ENCODE measurements at regions not wholly inside any gene's neighbourhood (a gene's known extent, or its start where the extent isn't known, plus 50 kb on each side); places are given as distances from the start of the nearest gene placed in this dataset.

DNA sequence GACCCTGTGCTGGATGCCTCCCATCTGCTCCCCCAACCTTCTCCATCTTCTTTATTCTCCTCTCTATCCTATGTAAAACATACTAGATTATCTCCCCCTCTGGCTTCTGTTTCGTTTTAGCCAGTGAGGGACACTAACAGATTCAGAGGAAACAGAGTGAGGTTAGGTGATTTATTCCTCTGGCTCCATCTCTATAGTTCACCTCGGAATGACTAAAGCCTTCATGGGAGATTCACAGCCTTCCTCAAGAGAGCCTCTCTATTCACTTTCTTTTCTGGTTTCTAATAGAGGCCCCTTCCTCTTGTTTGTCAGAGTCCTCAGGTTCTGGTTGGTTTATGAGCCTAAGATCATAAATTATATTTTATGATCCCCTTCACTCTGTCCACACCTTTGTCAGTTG, 633.1 kb upstream of the TYRP1 start:
- H4K20me1 ChIP-seq (ENCODE audit: insufficient read depth, low read length) = no peaks in the 10 kb centered on the region
- H3K9me2 ChIP-seq (ENCODE audit: insufficient read depth, low read length) = no peaks in the 10 kb centered on the region
- no peaks in the 10 kb centered on the region for H3K36me3 ChIP-seq (ENCODE audit: insufficient read depth, low read length)
- DNase-seq (ENCODE audit: low spot score) = no peak
- TF ChIP-seq, protein P1, sequence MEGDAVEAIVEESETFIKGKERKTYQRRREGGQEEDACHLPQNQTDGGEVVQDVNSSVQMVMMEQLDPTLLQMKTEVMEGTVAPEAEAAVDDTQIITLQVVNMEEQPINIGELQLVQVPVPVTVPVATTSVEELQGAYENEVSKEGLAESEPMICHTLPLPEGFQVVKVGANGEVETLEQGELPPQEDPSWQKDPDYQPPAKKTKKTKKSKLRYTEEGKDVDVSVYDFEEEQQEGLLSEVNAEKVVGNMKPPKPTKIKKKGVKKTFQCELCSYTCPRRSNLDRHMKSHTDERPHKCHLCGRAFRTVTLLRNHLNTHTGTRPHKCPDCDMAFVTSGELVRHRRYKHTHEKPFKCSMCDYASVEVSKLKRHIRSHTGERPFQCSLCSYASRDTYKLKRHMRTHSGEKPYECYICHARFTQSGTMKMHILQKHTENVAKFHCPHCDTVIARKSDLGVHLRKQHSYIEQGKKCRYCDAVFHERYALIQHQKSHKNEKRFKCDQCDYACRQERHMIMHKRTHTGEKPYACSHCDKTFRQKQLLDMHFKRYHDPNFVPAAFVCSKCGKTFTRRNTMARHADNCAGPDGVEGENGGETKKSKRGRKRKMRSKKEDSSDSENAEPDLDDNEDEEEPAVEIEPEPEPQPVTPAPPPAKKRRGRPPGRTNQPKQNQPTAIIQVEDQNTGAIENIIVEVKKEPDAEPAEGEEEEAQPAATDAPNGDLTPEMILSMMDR (conservative IDR thresholded peaks at IDR 0.05; ENCODE audit: low read length) = no peak
- TF ChIP-seq EZH2phosphoT487 (IDR thresholded peaks at IDR 0.05; ENCODE audit: borderline replicate concordance, low read depth, low read length) = no peak
- no peak overlapping the region for H3K4me3 ChIP-seq (ENCODE audit: low read depth, low read length, poor library complexity, severe bottlenecking)
- no peak overlapping the region for H3K27ac ChIP-seq (ENCODE audit: low read depth, low read length, poor library complexity, severe bottlenecking)
- POLR2A ChIA-PET = no interaction called here
- no peaks in the 10 kb centered on the region for H3K4me1 ChIP-seq (ENCODE audit: insufficient read depth, low read length, poor library complexity, severe bottlenecking)
- no peak overlapping the region for H2AFZ ChIP-seq (ENCODE audit: low read length)
- intact Hi-C loops (cut with micrococcal nuclease; ENCODE audit: unreplicated experiment) = no loop called here
- H3K4me2 ChIP-seq (ENCODE audit: low read length) = no peak overlapping the region
- no peaks in the 10 kb centered on the region for H3K9me3 ChIP-seq (ENCODE audit: low read length)
- CTCF ChIA-PET (ENCODE audit: unreplicated experiment) = no interaction called here
- BruUV-seq (replicated peaks) = no TSS peak
- H3K79me2 ChIP-seq (ENCODE audit: insufficient read depth, low read depth, low read length) = no peaks in the 10 kb centered on the region

DNA sequence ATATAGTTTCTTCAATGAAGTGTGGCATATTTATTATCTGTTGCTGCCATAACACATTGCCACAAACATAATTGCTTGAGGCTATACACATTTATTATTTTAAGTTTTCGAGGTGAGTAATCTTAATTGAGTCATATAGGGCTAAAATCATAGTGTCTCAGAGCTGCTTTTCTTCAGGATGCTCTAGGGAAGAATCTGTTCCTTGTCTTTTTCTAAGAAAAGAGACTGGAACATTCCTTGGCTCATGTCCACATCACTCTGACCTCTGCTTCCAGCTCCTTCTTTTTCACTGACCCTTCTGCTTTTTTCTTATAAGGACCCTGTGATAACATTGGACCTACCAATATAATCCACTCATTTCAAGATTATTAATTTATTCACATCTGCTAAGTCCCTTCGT, 632.4 kb upstream of the TYRP1 start:
- no peak for DNase-seq (ENCODE audit: low spot score)
- Histone ChIP-seq H3K79me2 (ENCODE audit: insufficient read depth, low read depth, low read length) (no peaks in the 10 kb centered on the region), H3K4me1 (ENCODE audit: insufficient read depth, low read length, poor library complexity, severe bottlenecking) (no peaks in the 10 kb centered on the region), H3K9me3 (ENCODE audit: low read length) (no peaks in the 10 kb centered on the region), H2AFZ (ENCODE audit: low read length) (no peak overlapping the region), H3K4me2 (ENCODE audit: low read length) (no peak overlapping the region), H3K36me3 (ENCODE audit: insufficient read depth, low read length) (no peaks in the 10 kb centered on the region), H3K9me2 (ENCODE audit: insufficient read depth, low read length) (no peaks in the 10 kb centered on the region), H3K4me3 (ENCODE audit: low read depth, low read length, poor library complexity, severe bottlenecking) (no peak overlapping the region), H4K20me1 (ENCODE audit: insufficient read depth, low read length) (no peaks in the 10 kb centered on the region), H3K27ac (ENCODE audit: low read depth, low read length, poor library complexity, severe bottlenecking) (no peak overlapping the region)
- ChIA-PET CTCF (ENCODE audit: unreplicated experiment) (no interaction called here), POLR2A (no interaction called here)
- TF ChIP-seq EZH2phosphoT487 (IDR thresholded peaks at IDR 0.05; ENCODE audit: borderline replicate concordance, low read depth, low read length) = no peak
- TF ChIP-seq, protein P1 (conservative IDR thresholded peaks at IDR 0.05; ENCODE audit: low read length) = no peak
- no TSS peak for BruUV-seq (replicated peaks)
- intact Hi-C loops (cut with micrococcal nuclease; ENCODE audit: unreplicated experiment) = no loop called here

DNA sequence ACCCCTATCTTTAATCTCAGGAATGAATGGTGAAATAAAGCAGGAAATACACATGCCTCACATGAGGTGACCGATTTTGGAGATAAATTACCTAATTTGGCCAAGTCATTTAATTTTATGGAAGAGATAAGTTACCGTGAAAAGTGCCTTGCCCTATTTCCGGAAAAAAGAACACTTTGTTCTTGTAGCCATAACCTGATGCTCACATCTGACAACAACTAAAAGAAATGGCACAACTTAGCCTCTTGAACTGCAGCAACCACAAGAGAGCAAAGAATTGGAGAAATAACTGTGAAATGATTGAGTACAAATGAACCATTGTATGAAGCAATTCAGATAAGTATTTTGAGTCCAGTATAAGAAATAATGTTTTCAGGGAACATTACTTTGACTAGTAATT, 628.1 kb upstream of the TYRP1 start:
- intact Hi-C loops (cut with micrococcal nuclease; ENCODE audit: unreplicated experiment) = no loop called here

More for the DNA sequence above, 628.1 kb upstream of the TYRP1 start:
- Histone ChIP-seq H3K79me2 (ENCODE audit: insufficient read depth, low read depth, low read length) (no peaks in the 10 kb centered on the region), H3K36me3 (ENCODE audit: insufficient read depth, low read length) (no peaks in the 10 kb centered on the region), H4K20me1 (ENCODE audit: insufficient read depth, low read length) (no peaks in the 10 kb centered on the region), H3K9me2 (ENCODE audit: insufficient read depth, low read length) (no peaks in the 10 kb centered on the region), H3K4me1 (ENCODE audit: insufficient read depth, low read length, poor library complexity, severe bottlenecking) (no peaks in the 10 kb centered on the region), H2AFZ (ENCODE audit: low read length) (no peak overlapping the region), H3K9me3 (ENCODE audit: low read length) (no peaks in the 10 kb centered on the region), H3K27ac (ENCODE audit: low read depth, low read length, poor library complexity, severe bottlenecking) (no peak overlapping the region), H3K4me3 (ENCODE audit: low read depth, low read length, poor library complexity, severe bottlenecking) (no peak overlapping the region), H3K4me2 (ENCODE audit: low read length) (no peak overlapping the region)
- BruUV-seq (replicated peaks) = no TSS peak
- ChIA-PET CTCF (ENCODE audit: unreplicated experiment) (no interaction called here), POLR2A (interaction anchor here (0.5 kb wide), 1 partner anchor 212 kb away, joined by 3 read pairs; no protein-coding TSS in a partner anchor)
- DNase-seq (ENCODE audit: low spot score) = no peak
- TF ChIP-seq, protein P1 (conservative IDR thresholded peaks at IDR 0.05; ENCODE audit: low read length) = no peak
- TF ChIP-seq EZH2phosphoT487 (IDR thresholded peaks at IDR 0.05; ENCODE audit: borderline replicate concordance, low read depth, low read length) = no peak

All from OCI-LY7 (cell line).